ENCODE measurements at regions not wholly inside any gene's neighbourhood (a gene's known extent, or its start where the extent isn't known, plus 50 kb on each side); places are given as distances from the start of the nearest gene placed in this dataset.

DNA sequence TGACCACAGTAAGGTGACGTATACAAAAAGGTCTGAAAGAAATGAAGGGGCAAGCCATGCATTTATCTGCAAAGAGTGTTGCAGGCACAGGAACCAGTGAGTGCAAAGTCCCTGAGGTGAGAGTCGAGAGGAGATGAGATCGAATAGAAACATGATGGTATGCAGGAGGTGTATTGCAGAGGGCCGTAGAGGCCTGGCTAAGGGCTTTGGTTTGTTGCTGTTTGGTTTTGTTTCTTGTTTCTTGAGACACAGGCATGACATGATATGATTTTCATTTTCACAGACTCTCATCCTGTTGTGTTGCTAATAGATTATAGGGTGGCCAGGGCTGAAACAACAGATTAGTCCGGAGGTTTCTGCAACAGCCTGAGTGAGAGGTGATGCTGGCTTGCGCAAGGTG is 80.4 kb downstream of the HSPH1 start:
- no peak for DNase-seq (ENCODE audit: extremely low read depth, low read depth)
- TF ChIP-seq, protein P1, sequence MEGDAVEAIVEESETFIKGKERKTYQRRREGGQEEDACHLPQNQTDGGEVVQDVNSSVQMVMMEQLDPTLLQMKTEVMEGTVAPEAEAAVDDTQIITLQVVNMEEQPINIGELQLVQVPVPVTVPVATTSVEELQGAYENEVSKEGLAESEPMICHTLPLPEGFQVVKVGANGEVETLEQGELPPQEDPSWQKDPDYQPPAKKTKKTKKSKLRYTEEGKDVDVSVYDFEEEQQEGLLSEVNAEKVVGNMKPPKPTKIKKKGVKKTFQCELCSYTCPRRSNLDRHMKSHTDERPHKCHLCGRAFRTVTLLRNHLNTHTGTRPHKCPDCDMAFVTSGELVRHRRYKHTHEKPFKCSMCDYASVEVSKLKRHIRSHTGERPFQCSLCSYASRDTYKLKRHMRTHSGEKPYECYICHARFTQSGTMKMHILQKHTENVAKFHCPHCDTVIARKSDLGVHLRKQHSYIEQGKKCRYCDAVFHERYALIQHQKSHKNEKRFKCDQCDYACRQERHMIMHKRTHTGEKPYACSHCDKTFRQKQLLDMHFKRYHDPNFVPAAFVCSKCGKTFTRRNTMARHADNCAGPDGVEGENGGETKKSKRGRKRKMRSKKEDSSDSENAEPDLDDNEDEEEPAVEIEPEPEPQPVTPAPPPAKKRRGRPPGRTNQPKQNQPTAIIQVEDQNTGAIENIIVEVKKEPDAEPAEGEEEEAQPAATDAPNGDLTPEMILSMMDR (IDR thresholded peaks at IDR 0.05; ENCODE audit: low read depth, low read length): no peak

GRCh38 chr13:31074756-31075155 is 86.9 kb downstream of the HSPH1 start:
- no peak for DNase-seq (ENCODE audit: extremely low read depth, low read depth)
- TF ChIP-seq, protein P1 (IDR thresholded peaks at IDR 0.05; ENCODE audit: low read depth, low read length): no peak

- no peak for DNase-seq (ENCODE audit: extremely low read depth, low read depth)
- TF ChIP-seq, protein P1 (IDR thresholded peaks at IDR 0.05; ENCODE audit: low read depth, low read length): no peak
Observed at GRCh38 chr13:31073859-31074718, 87.6 kb downstream of the HSPH1 start.

DNA sequence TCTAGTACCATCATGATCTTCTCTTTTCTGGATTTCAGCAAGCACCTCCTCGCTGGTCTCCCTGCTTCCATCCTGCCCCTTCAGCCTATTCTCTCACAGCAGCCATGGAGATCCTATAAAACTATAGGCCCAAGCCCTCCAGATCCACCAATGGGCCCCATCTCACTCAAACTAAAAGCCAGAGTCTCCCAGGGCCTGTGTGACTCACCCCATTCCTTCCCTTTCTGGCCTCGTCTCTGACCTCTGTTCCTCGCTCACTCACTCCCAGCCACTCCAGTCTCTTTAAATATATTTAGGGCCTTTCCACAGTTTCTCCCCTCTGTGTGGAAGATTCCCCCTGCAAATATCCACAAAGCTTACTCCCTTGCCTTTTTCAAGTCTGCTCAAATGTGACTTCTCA is 89.7 kb downstream of the HSPH1 start:
- DNase-seq (ENCODE audit: extremely low read depth, low read depth): no peak
- TF ChIP-seq, protein P1 (IDR thresholded peaks at IDR 0.05; ENCODE audit: low read depth, low read length): no peak

GRCh38 chr13:31069808-31070534 is 91.7 kb downstream of the HSPH1 start:
- DNase-seq (ENCODE audit: extremely low read depth, low read depth): no peak
- TF ChIP-seq, protein P1 (IDR thresholded peaks at IDR 0.05; ENCODE audit: low read depth, low read length): no peak

DNA sequence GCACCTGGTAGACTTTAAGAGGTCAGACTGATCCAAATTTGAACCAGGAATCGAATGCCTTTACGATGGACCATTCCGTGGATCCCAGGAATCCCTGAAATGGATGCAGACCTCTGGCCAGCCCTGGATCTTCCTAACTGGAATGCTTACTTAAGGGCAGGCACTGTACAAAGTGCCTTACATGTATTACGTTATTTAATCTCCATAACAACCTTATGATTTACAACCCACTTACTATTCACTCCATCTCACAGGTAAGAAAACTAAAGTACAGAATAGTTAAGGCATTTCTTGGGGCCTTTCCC is 93.6 kb downstream of the HSPH1 start:
- TF ChIP-seq, protein P1 (IDR thresholded peaks at IDR 0.05; ENCODE audit: low read depth, low read length): no peak
- DNase-seq (ENCODE audit: extremely low read depth, low read depth): no peak

DNA sequence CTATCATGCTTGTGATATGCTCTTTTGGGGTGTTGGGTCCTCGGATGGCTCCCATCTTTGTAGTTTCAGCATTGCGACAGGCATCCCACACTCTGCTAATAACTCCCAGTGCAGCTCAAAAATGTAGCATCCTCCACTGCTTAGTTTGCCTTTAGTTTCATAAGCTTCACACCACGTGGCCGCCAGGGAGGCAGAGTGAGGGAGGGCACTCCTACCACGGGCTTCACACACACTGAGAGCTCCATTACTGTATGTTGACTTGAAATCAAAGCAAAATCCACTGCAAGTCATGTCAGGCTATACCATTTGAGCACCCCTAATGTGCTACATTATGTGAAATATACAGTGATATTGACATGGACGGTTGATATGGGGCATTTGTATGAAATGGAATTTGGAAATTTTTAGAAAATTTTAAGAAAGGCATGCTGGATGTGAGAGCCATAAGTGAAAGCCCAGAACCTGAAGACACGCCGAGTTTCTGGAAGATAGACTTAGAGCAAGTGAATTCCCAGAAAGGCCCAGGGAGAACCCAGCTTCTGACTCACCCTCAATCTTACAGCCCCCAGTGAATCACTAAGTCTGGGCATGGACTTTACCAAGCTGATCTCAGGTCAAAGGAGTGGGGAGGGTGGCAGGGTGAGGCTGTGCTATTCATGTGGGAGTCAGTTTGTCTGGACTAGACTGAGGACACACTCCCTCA is 94.1 kb downstream of the HSPH1 start:
- DNase-seq (ENCODE audit: extremely low read depth, low read depth): no peak
- TF ChIP-seq, protein P1 (IDR thresholded peaks at IDR 0.05; ENCODE audit: low read depth, low read length): no peak
